ENCODE measurements at regions not wholly inside any gene's neighbourhood (a gene's known extent, or its start where the extent isn't known, plus 50 kb on each side); places are given as distances from the start of the nearest gene placed in this dataset.
"Not testable (repeated sequence)": the region's sequence is repeated elsewhere in the genome, so short reads cannot be mapped to it uniquely, and the experiment has no call there.

DNA sequence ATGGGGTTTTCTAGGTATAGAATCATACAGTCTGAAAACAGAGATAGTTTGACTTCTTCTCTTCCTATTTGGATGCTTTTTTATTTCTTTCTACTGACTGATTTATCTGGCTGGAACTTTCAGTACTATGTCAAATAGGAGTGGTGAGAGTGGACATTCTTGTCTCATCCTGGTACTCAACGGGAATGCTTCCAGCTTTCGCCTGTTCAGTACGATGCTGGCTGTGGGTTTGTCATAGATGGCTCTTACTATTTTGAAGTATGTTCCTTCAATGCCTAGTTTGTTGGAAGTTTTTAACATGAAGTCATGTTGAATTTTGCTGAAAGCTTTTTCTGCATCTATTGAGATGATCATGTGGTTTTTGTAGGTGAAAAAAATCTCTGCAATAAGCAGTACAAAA lies 730.4 kb downstream of the PLCL1 start:
- H3K4me1 Mint-ChIP-seq = no peaks in the 10 kb centered on the region
- peaks cover 0 to 6% (median under 1%) of the 10 kb centered on the region in 6 donors for H3K9me3 Mint-ChIP-seq
- DNase-seq = no peak
- peaks cover 0 to 2% (median 0%) of the 10 kb centered on the region in 3 donors for H3K27me3 Mint-ChIP-seq (ENCODE audit: low read depth in 3 of 3)
- H3K27ac Mint-ChIP-seq = no peak overlapping the region
- H3K4me3 Mint-ChIP-seq = no peak overlapping the region
- no peaks in the 10 kb centered on the region for H3K36me3 Mint-ChIP-seq

DNA sequence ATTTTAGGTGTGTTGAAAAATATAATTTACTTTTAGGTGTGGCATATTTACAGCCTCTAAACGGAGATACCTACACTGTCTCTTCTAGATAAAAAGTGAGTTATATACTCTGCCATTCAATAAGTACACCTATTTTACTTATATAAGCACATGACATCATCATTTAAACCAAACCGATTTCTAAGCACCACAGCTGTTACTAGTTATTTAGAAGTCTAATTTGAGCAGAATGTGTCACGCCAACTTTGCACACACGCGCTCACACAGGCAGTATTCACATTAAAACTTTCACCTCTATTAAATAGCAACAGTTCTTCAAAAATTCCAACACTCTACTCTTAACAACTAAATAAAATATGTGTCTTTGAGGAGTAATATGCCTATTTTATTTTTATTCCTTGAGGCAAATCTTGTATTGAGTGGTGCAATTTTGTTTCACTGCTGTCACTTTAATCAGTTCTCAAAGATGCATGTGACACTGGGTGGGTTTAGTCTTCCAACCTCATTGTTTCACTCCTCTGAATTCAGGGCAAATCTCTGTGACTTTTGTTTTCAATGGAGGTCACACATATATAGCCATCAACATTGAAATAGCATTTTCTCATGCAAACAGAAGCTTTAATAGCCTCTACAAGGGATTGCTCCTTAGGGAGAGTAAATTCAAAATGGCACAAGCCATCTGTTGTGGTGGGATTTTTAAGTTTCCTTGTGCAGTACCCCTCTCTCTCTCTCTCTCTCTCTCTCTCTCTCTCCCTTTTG lies 721.0 kb downstream of the PLCL1 start:
- peaks cover 0 to 4% (median 0%) of the 10 kb centered on the region in 3 donors for H3K27me3 Mint-ChIP-seq (ENCODE audit: low read depth in 3 of 3)
- H3K4me3 Mint-ChIP-seq = no peak overlapping the region
- H3K36me3 Mint-ChIP-seq = no peaks in the 10 kb centered on the region
- no peak overlapping the region for H3K27ac Mint-ChIP-seq
- no peaks in the 10 kb centered on the region for H3K4me1 Mint-ChIP-seq
- DNase-seq = no peak
- H3K9me3 Mint-ChIP-seq = peaks cover 0 to 9% (median 4%) of the 10 kb centered on the region in 6 donors

DNA sequence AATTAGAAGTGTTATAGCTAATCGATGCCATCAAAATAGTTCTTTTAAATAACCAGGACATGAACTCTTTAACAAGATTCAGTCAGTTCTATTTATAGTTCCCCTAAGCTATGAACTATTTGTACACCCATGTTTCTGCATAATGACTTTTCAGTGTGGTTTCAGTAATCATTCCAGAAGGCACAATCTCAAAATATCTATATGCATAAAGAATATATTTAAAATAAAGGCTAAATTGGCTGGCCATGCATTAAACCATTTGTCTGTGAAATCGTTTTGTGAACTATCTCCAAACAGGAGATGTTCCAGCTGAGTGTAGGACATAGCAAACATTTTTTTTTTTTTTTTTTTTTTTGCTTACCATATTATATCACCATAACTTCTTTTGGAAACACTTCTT lies 719.3 kb downstream of the PLCL1 start:
- H3K4me1 Mint-ChIP-seq = no peaks in the 10 kb centered on the region
- H3K27ac Mint-ChIP-seq = no peak overlapping the region
- no peak overlapping the region for H3K4me3 Mint-ChIP-seq
- peaks cover 0 to 4% (median 0%) of the 10 kb centered on the region in 3 donors for H3K27me3 Mint-ChIP-seq (ENCODE audit: low read depth in 3 of 3)
- no peak for DNase-seq
- peaks cover 0 to 9% (median 3%) of the 10 kb centered on the region in 6 donors for H3K9me3 Mint-ChIP-seq
- no peaks in the 10 kb centered on the region for H3K36me3 Mint-ChIP-seq

DNA sequence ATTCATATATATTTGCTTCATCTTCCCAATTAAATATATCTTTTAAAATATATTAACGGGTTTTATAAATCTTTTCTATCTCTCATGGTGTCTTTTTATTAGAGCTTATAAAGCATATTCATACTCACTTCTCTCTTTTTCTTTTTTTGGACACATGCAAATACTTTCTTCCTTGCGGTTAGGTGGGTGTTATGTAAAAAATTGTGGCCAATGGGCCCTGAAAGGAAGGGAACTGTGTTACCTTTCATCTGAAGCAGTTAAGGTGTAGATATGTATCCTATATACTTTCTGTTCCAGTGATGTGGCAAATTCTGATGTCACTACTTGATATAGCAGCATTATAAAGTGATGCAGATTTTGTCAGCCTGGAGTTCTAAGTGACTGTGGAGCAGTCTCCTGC lies 714.5 kb downstream of the PLCL1 start:
- no peak for DNase-seq
- Mint-ChIP-seq H3K27me3 (ENCODE audit: low read depth in 3 of 3) (peaks cover 0 to 2% (median 0%) of the 10 kb centered on the region in 3 donors), H3K36me3 (no peaks in the 10 kb centered on the region), H3K9me3 (peaks cover 0 to 11% (median 3%) of the 10 kb centered on the region in 6 donors), H3K27ac (no peak overlapping the region), H3K4me1 (no peaks in the 10 kb centered on the region), H3K4me3 (no peak overlapping the region)

DNA sequence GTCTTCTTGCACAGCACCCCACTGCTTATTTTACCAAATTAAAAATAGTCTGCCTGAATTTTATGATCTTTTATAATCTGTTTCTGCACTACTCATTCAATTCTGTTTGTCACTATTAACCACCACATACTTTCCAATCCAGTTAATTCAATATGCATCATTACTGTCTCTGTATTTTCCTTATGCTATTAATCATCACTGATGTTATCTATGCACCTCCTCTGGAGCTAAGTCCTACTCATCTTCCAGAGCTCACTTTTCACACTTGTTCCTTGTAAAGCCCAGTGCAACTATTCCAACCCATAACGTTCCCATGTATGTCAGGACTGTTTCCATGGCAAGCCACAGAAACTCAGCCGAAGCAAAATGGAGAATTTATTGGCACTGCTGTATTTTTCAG lies 713.6 kb downstream of the PLCL1 start:
- Mint-ChIP-seq H3K9me3 (peaks cover 0 to 9% (median 3%) of the 10 kb centered on the region in 6 donors), H3K27me3 (ENCODE audit: low read depth in 3 of 3) (no peaks in the 10 kb centered on the region), H3K4me3 (no peak overlapping the region), H3K4me1 (no peaks in the 10 kb centered on the region), H3K27ac (peak overlapping the region in 1 of 6 donors; percentile 2), H3K36me3 (no peaks in the 10 kb centered on the region)
- DNase-seq = no peak

DNA sequence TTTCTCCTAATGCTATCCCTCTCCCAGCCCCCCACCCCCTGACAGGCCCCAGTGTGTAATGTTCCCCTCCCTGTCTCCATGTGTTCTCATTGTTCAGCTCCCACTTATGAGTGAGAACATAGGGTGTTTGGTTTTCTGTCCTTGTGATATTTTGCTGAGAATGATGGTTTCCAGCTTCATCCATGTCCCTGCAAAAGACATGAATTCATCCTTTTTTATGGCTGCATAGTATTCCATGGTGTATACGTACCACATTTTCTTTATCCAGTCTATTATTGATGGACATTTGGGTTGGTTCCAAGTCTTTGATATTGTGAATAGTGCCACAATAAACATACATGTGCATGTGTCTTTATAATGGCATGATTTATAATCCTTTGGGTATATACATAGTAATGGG lies 704.2 kb downstream of the PLCL1 start:
- peaks cover 2 to 24% (median 11%) of the 10 kb centered on the region in 6 donors for H3K9me3 Mint-ChIP-seq
- not testable (repeated sequence) for H3K4me3 Mint-ChIP-seq; H3K27me3 Mint-ChIP-seq (ENCODE audit: low read depth in 3 of 3); H3K36me3 Mint-ChIP-seq; H3K27ac Mint-ChIP-seq; H3K4me1 Mint-ChIP-seq; DNase-seq

DNA sequence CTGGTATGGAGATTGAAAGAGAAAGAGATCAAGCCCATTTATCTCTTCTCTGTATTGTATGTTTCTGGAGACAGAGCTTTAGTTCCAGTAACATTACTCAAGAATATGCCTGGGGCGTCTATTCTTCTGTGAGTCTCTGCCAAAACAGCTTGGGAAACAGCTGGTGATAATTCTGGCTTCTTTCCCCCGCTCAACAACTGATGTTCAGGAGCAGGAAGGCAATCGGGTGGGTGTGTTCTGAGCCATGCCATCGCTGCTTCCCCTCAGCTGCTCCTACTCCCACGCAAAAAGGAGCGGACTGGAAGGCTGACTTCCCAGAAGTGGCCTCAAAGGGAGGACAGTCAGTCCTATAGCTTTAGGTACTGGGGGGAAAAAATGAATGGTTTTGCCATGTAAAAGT lies 695.1 kb downstream of the PLCL1 start:
- Mint-ChIP-seq H3K4me3 (no peak overlapping the region), H3K36me3 (no peaks in the 10 kb centered on the region), H3K27ac (no peak overlapping the region), H3K9me3 (peaks cover 0 to 17% (median 4%) of the 10 kb centered on the region in 6 donors), H3K4me1 (no peaks in the 10 kb centered on the region), H3K27me3 (ENCODE audit: low read depth in 3 of 3) (peaks cover 0 to 3% (median 0%) of the 10 kb centered on the region in 3 donors)
- DNase-seq = no peak

DNA sequence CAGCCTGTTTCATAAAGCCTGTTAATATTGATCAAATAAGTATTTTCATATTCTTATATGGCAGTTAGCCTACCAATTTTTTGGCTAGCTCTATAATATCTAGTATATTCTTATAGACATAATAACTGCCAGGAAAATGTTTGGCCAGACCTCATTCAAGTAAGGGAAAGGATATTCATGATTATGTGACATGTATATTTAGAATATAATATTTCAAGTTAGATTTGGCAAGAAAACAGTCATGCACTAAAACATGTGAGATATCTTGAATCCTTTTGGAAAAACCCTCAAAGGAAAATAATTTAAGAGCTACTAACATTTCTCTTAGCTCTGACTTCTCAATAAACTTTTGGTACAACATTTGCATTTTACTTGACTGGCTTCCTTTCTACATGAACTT lies 694.1 kb downstream of the PLCL1 start:
- Mint-ChIP-seq H3K27ac (no peak overlapping the region), H3K9me3 (peaks cover 0 to 13% (median 2%) of the 10 kb centered on the region in 6 donors), H3K36me3 (no peaks in the 10 kb centered on the region), H3K4me1 (no peaks in the 10 kb centered on the region), H3K27me3 (ENCODE audit: low read depth in 3 of 3) (peaks cover 0 to 3% (median 0%) of the 10 kb centered on the region in 3 donors), H3K4me3 (no peak overlapping the region)
- DNase-seq = no peak

DNA sequence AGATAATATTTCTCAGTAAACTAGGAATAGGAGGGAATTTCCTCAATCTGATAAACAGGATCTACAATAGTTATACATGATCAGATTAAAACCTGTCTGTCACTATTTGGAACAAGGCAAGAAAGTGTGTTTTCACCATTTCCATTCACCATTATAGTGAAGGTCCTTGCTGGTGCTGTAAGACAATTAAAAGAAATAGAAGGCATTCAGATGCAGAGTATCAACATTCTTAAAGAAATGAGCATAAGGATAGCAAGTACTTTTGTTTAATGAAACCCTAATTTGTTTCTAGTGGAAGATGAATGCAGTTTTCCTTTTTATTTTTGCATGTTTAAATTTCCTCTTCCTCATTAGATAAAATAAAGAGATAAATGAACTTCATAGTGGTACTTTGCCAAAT lies 693.7 kb downstream of the PLCL1 start:
- DNase-seq = no peak
- H3K9me3 Mint-ChIP-seq = peaks cover 0 to 9% (median 0%) of the 10 kb centered on the region in 6 donors
- H3K4me1 Mint-ChIP-seq = no peaks in the 10 kb centered on the region
- no peak overlapping the region for H3K4me3 Mint-ChIP-seq
- H3K27me3 Mint-ChIP-seq (ENCODE audit: low read depth in 3 of 3) = peaks cover 0 to 3% (median 0%) of the 10 kb centered on the region in 3 donors
- no peak overlapping the region for H3K27ac Mint-ChIP-seq
- H3K36me3 Mint-ChIP-seq = no peaks in the 10 kb centered on the region

DNA sequence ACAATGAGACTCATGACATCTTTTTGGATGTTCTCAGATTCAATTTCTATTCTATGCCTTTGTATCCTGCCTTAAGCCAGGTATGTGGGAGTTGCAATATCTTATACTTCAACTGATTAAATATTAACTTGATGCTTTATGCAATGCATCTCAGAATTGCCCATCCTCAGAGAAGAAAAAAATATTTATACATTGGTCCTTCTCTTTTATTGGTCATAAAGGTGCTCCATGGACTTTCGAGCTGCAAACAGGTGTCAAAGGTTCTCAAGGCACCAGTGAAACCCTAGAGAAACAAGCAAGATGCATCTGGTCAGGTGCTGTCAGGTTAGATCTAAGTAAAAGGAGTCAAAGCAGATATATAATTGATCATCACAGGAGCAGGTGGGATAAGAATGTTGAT lies 690.5 kb downstream of the PLCL1 start:
- Mint-ChIP-seq H3K27me3 (ENCODE audit: low read depth in 3 of 3) (no peaks in the 10 kb centered on the region), H3K4me1 (no peaks in the 10 kb centered on the region), H3K27ac (no peak overlapping the region), H3K4me3 (no peak overlapping the region), H3K9me3 (peaks cover 0 to 5% (median 0%) of the 10 kb centered on the region in 6 donors), H3K36me3 (no peaks in the 10 kb centered on the region)
- no peak for DNase-seq

DNA sequence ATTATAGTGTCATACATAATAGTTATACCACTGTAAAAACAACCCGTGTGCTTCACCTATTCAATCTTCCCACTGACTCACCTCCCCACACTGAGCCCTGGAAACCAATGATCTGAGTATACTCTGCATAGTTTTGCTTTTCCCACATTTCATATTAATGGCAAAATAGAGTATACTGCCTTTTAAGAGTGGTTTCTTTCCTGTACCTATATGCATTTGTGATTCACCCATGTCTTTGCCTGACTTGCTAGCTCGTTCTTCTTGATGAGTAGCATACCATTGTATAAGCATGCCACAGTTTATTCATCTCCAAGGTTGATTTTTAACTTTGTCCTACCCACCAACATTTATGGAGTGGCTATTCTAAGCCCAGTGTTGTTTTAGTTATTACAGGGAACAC lies 686.4 kb downstream of the PLCL1 start:
- Mint-ChIP-seq H3K4me3 (no peak overlapping the region), H3K4me1 (no peaks in the 10 kb centered on the region), H3K27me3 (ENCODE audit: low read depth in 3 of 3) (no peaks in the 10 kb centered on the region), H3K36me3 (no peaks in the 10 kb centered on the region), H3K9me3 (peaks cover 0 to 5% (median 0%) of the 10 kb centered on the region in 6 donors), H3K27ac (no peak overlapping the region)
- DNase-seq = no peak

DNA sequence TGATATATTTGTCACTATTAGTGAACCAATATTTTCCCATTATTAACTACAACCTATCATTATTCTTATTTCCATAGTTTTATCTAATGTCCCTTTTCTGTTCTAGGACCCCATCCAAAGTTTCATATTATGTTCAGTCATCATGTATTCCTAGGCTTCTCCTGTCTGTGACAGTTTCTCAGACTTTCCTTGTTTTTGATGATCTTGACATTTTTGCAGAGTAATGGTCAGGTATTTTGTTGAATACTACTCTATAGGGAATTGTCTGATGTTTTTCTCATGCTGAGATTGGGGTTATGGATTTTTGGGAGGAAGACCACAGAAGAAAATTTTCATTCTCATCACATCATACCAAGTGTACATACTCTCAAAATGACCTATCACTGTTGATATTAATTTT lies 684.6 kb downstream of the PLCL1 start:
- no peak for DNase-seq
- Mint-ChIP-seq H3K4me3 (no peak overlapping the region), H3K27me3 (ENCODE audit: low read depth in 3 of 3) (no peaks in the 10 kb centered on the region), H3K9me3 (peaks cover 0 to 5% (median 0%) of the 10 kb centered on the region in 6 donors), H3K4me1 (no peaks in the 10 kb centered on the region), H3K36me3 (no peaks in the 10 kb centered on the region), H3K27ac (no peak overlapping the region)

DNA sequence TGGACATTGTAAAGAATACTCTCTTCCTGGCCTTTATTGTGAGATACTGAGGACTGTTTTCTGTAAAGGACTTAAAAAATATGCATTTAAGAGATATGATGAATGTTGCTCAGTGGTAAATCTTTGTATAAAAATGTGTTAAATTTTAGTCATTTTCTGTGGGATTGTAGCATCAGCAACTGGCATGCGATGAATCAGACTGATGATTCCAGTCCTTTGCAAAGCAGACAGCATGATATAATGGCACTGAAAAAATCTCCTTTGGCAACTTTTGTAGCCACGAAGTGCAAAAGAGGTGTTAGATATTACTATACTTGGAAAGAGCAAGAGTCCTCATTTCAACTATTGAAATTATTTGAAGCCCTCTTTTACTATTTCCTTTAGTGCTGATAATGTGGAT lies 678.7 kb downstream of the PLCL1 start:
- Mint-ChIP-seq H3K27me3 (ENCODE audit: low read depth in 3 of 3) (no peaks in the 10 kb centered on the region), H3K4me1 (no peaks in the 10 kb centered on the region), H3K9me3 (no peaks in the 10 kb centered on the region), H3K27ac (no peak overlapping the region), H3K36me3 (no peaks in the 10 kb centered on the region), H3K4me3 (no peak overlapping the region)
- no peak for DNase-seq

DNA sequence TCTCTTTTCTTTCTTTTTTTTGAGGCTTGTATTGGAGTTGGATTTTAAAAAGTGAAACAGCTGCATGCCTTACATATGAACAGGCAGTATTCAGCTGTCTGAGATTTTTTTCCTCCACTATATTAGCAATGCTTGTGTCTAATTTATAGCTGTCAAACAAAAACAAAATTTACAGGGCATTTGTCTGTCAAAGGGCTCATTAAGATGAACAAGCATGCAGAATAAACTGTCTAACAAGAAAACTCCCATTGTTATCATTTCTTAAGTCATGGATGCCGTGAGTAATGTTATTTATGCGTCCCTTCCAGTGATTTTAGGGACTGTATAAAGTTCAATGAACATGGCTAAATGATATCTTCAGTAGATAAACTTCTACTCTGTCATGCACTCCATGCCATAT lies 674.7 kb downstream of the PLCL1 start:
- H3K36me3 Mint-ChIP-seq = no peaks in the 10 kb centered on the region
- no peak overlapping the region for H3K27ac Mint-ChIP-seq
- no peak for DNase-seq
- peaks cover 0 to 6% (median 0%) of the 10 kb centered on the region in 6 donors for H3K9me3 Mint-ChIP-seq
- H3K4me1 Mint-ChIP-seq = no peaks in the 10 kb centered on the region
- no peaks in the 10 kb centered on the region for H3K27me3 Mint-ChIP-seq (ENCODE audit: low read depth in 3 of 3)
- H3K4me3 Mint-ChIP-seq = no peak overlapping the region

DNA sequence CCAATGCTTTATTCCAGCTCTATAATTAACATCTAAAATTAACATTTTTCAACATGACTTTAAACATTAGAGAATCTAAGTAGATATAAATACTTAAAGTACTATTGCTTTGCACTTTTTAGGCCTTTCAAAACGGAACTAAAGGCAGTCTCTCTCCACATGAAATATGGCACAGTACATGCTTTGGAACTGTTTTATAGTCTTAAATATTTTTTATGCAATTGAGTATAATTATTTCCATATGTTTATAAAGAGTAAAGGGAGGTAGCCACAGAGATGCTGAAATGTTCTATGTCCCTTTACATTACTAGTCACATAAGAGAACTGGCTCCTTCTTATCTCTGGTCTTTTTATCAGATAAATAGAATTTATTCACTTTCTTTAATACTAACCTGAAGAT lies 674.0 kb downstream of the PLCL1 start:
- H3K4me3 Mint-ChIP-seq = no peak overlapping the region
- no peak for DNase-seq
- no peak overlapping the region for H3K27ac Mint-ChIP-seq
- H3K36me3 Mint-ChIP-seq = no peaks in the 10 kb centered on the region
- H3K4me1 Mint-ChIP-seq = no peaks in the 10 kb centered on the region
- H3K27me3 Mint-ChIP-seq (ENCODE audit: low read depth in 3 of 3) = no peaks in the 10 kb centered on the region
- peaks cover 0 to 6% (median 0%) of the 10 kb centered on the region in 6 donors for H3K9me3 Mint-ChIP-seq

Measured in immature natural killer cell (primary cell).